GM12878 (cell line): ENCODE measurements at regions not wholly inside any gene's neighbourhood (a gene's known extent, or its start where the extent isn't known, plus 50 kb on each side); places are given as distances from the start of the nearest gene placed in this dataset.

Source experiments
- ATAC-seq: fragments of 200-7000 bp; cut with Tn5 transposase; 3 replicates; pipeline ENCODE4 v1.9.1; 2020; ENCODE audit warnings: mild to moderate bottlenecking, moderate library complexity
- BruUV-seq: library from RNA; stranded (reverse); fragments of 400-500 nt; replicated peaks from 2 replicates; lab custom pipeline; 2021; lab: Mats Ljungman, UMichigan
- CTCF ChIA-PET: fragments of 300-600 bp; sonication (Branson Sonifier 250); formaldehyde crosslinking; extraction: SDS; loops from one replicate; lab custom pipeline; 2021; ENCODE audit warnings: inconsistent platforms; lab: Yijun Ruan, JAX
- POLR2A ChIA-PET: fragments of 350-600 bp; formaldehyde crosslinking; extraction: SDS; loops from one replicate; lab custom pipeline; 2021; ENCODE audit warnings: inconsistent platforms; lab: Charles Lee
- RAD21 ChIA-PET: fragments of 300-600 bp; sonication (Branson Sonifier 250); formaldehyde crosslinking; loops from one replicate; lab custom pipeline; 2023; ENCODE audit warnings: antibody characterized with exemption; ENCODE audit not compliant: unreplicated experiment; lab: Charles Lee
- SMC1A ChIA-PET: fragments of 300-600 bp; sonication (Branson Sonifier 250); formaldehyde crosslinking; loops from one replicate; lab custom pipeline; 2023; ENCODE audit not compliant: unreplicated experiment, uncharacterized antibody; lab: Charles Lee
- DNase-seq: peaks from one replicate; pipeline ENCODE4 v3.0.0-alpha.2; 2011; ENCODE audit warnings: low read depth, low spot score
- FAIRE-seq: peaks from 3 replicates; lab custom pipeline; 2011; peaks lifted over from hg19 to GRCh38; lab: Jason Lieb, UNC
- H2AFZ ChIP-seq: 2 replicates; pipeline ENCODE4 v1.6.0; 2011; ENCODE audit warnings: low read depth, low read length, control low read depth; ENCODE audit not compliant: control insufficient read depth
- H3K27ac ChIP-seq: 2 replicates; pipeline ENCODE4 v1.5.1; 2011; ENCODE audit warnings: control low read depth; ENCODE audit not compliant: control insufficient read depth, insufficient read depth
- H3K27me3 ChIP-seq, 2 experiments: replicated peaks in 1 of 2; 2 replicates each; pipeline versions ENCODE4 v1.6.0 to v1.6.1; 2011; ENCODE audit warnings: low read length in 1 of 2; ENCODE audit not compliant: control insufficient read depth in 2 of 2, insufficient read depth in 2 of 2
- H3K36me3 ChIP-seq, 2 experiments: 2 replicates each; pipeline ENCODE4 v1.5.1; 2011; ENCODE audit warnings: low read length in 1 of 2; ENCODE audit not compliant: control insufficient read depth in 2 of 2, insufficient read depth in 2 of 2
- H3K4me1 ChIP-seq: 2 replicates; pipeline ENCODE4 v1.6.1; 2011; ENCODE audit warnings: mild to moderate bottlenecking, low read length, moderate library complexity, mixed read lengths; ENCODE audit not compliant: control insufficient read depth, insufficient read depth
- H3K4me2 ChIP-seq: 2 replicates; pipeline ENCODE4 v1.6.0; 2011; ENCODE audit warnings: control low read depth; ENCODE audit not compliant: control insufficient read depth, insufficient read depth
- H3K4me3 ChIP-seq: fragments of 200-600 bp; sonication (generic); 2 replicates; pipeline ENCODE4 v1.5.1; 2016
- H3K79me2 ChIP-seq: 2 replicates; pipeline ENCODE4 v1.6.0; 2011; ENCODE audit warnings: low read length; ENCODE audit not compliant: control insufficient read depth, insufficient read depth
- H3K9ac ChIP-seq: 2 replicates; pipeline ENCODE4 v1.8.0; 2011; ENCODE audit warnings: low read length, control low read depth, mixed read lengths; ENCODE audit not compliant: control insufficient read depth, insufficient read depth
- H3K9me3 ChIP-seq: replicated peaks from 3 replicates; pipeline ENCODE4 v1.5.1; 2011; ENCODE audit warnings: mild to moderate bottlenecking, low read length; ENCODE audit not compliant: control insufficient read depth, insufficient read depth
- H4K20me1 ChIP-seq: 2 replicates; pipeline ENCODE4 v1.6.0; 2011; ENCODE audit not compliant: control insufficient read depth, insufficient read depth
- ASH2L ChIP-seq: fragments of 300-600, 200-600 bp; sonication (generic); IDR thresholded peaks from 2 replicates; pipeline ENCODE4 v1.6.1; 2017; ENCODE audit warnings: low read depth, mild to moderate bottlenecking, borderline replicate concordance
- IRF4 ChIP-seq: IDR thresholded peaks from 2 replicates; pipeline ENCODE4 v1.6.1; 2011; ENCODE audit warnings: low read depth, low read length
- MXI1 ChIP-seq: fragments of 150-350 bp; IDR thresholded peaks from 2 replicates; pipeline ENCODE4 v1.6.1; 2011; ENCODE audit warnings: low read depth, mild to moderate bottlenecking, inconsistent platforms, low read length, improper control_type of control experiment
- TBL1XR1 ChIP-seq: IDR thresholded peaks from 2 replicates; pipeline ENCODE4 v1.6.1; 2012; ENCODE audit warnings: low read depth, low read length, improper control_type of control experiment
- in situ Hi-C: fragments of 300-500 bp; cut with MboI; formaldehyde crosslinking; loops from 9 replicates; pipeline ENCODE4 v1.14.3; 2018; ENCODE audit warnings: mixed read lengths
- intact Hi-C: fragments of 100-400 bp; cut with micrococcal nuclease; formaldehyde crosslinking; loops from one replicate; pipeline ENCODE4 v1.14.2; 2022; ENCODE audit not compliant: unreplicated experiment
- TF ChIP-seq, protein P1 (sequence below): fragments of 450-650 bp; formaldehyde crosslinking; IDR thresholded peaks from 2 replicates; pipeline ENCODE4 v1.4.0; 2022; ENCODE audit warnings: mild to moderate bottlenecking, moderate library complexity
- TF ChIP-seq, protein P2 (sequence below): IDR thresholded peaks from 2 replicates; pipeline ENCODE4 v1.6.1; 2011; ENCODE audit warnings: mild to moderate bottlenecking, low read depth, low read length, moderate library complexity; ENCODE audit not compliant: insufficient replicate concordance
- TF ChIP-seq, protein P3 (sequence below): IDR thresholded peaks from 2 replicates; pipeline ENCODE4 v1.6.1; 2012; ENCODE audit warnings: low read depth, low read length, improper control_type of control experiment
- TF ChIP-seq, protein P4 (sequence below): IDR thresholded peaks from 2 replicates; pipeline ENCODE4 v1.6.1; 2011; ENCODE audit warnings: borderline replicate concordance, low read depth, mild to moderate bottlenecking, moderate library complexity, low read length; ENCODE audit not compliant: insufficient read depth, poor library complexity, severe bottlenecking
- TF ChIP-seq, protein P5 (sequence below): fragments of 450-650 bp; IDR thresholded peaks from 2 replicates; pipeline ENCODE4 v1.6.1; 2017; ENCODE audit warnings: antibody characterized with exemption, mild to moderate bottlenecking, moderate library complexity

DNA sequence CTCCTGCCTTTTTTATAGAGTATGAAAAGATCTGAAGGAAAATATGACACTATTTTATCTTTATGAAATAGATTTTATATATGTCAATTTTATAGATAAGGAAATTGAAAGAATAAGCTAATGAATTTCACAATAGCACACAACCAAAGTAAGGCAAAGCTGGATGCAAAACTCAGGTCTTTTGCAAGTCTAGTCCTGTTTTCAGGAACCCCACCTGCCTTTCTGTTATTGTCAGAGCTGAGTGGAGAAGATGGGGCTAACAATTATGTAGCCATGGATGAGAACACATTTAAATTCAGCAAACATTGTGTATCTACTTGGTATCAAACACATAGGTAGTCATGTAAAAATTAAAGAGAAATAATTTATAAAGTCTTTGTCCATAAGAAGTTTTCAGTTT lies 161.5 kb upstream of the ZEB2 start:
- ATAC-seq = no peak
- Histone ChIP-seq H3K4me2 (no peak overlapping the region), H3K79me2 (no peaks in the 10 kb centered on the region), H3K27ac (no peak overlapping the region), H4K20me1 (no peaks in the 10 kb centered on the region), H2AFZ (no peak overlapping the region), H3K36me3 (no peaks in the 10 kb centered on the region), H3K9me3 (no peaks in the 10 kb centered on the region), H3K4me1 (no peaks in the 10 kb centered on the region), H3K27me3 (peaks cover 0 to 2% of the 10 kb centered on the region in 2 experiments; a peak in 1 of 4 replicates), H3K4me3 (no peak overlapping the region), H3K9ac (no peak overlapping the region)
- ChIA-PET POLR2A (no interaction called here), SMC1A (interaction anchor here (1.0 to 3.0 kb wide), 2 partner anchors 13 to 516 kb away, joined by 3 to 10 read pairs; no protein-coding TSS in a partner anchor), CTCF (no interaction called here), RAD21 (no interaction called here)
- in situ Hi-C loops = no loop called here
- no TSS peak for BruUV-seq
- intact Hi-C loops = no loop called here
- no peak for DNase-seq
- FAIRE-seq = no peak
- TF ChIP-seq TBL1XR1 (no peak), IRF4 (no peak), ASH2L (no peak), MXI1 (no peak)
- TF ChIP-seq, protein P1, sequence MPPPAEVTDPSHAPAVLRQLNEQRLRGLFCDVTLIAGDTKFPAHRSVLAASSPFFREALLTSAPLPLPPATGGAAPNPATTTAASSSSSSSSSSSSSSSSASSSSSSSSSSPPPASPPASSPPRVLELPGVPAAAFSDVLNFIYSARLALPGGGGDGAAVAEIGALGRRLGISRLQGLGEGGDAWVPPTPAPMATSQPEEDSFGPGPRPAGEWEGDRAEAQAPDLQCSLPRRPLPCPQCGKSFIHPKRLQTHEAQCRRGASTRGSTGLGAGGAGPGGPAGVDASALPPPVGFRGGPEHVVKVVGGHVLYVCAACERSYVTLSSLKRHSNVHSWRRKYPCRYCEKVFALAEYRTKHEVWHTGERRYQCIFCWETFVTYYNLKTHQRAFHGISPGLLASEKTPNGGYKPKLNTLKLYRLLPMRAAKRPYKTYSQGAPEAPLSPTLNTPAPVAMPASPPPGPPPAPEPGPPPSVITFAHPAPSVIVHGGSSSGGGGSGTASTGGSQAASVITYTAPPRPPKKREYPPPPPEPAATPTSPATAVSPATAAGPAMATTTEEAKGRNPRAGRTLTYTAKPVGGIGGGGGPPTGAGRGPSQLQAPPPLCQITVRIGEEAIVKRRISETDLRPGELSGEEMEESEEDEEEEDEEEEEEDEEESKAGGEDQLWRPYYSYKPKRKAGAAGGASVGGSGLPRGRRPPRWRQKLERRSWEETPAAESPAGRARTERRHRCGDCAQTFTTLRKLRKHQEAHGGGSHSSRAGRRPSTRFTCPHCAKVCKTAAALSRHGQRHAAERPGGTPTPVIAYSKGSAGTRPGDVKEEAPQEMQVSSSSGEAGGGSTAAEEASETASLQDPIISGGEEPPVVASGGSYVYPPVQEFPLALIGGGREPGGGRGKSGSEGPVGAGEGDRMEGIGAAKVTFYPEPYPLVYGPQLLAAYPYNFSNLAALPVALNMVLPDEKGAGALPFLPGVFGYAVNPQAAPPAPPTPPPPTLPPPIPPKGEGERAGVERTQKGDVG (CRISPR knock-in tag) = no peak
- TF ChIP-seq, protein P2, sequence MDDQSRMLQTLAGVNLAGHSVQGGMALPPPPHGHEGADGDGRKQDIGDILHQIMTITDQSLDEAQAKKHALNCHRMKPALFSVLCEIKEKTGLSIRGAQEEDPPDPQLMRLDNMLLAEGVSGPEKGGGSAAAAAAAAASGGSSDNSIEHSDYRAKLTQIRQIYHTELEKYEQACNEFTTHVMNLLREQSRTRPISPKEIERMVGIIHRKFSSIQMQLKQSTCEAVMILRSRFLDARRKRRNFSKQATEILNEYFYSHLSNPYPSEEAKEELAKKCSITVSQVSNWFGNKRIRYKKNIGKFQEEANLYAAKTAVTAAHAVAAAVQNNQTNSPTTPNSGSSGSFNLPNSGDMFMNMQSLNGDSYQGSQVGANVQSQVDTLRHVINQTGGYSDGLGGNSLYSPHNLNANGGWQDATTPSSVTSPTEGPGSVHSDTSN = no peak
- TF ChIP-seq, protein P3, sequence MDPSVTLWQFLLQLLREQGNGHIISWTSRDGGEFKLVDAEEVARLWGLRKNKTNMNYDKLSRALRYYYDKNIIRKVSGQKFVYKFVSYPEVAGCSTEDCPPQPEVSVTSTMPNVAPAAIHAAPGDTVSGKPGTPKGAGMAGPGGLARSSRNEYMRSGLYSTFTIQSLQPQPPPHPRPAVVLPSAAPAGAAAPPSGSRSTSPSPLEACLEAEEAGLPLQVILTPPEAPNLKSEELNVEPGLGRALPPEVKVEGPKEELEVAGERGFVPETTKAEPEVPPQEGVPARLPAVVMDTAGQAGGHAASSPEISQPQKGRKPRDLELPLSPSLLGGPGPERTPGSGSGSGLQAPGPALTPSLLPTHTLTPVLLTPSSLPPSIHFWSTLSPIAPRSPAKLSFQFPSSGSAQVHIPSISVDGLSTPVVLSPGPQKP = no peak
- TF ChIP-seq, protein P4, sequence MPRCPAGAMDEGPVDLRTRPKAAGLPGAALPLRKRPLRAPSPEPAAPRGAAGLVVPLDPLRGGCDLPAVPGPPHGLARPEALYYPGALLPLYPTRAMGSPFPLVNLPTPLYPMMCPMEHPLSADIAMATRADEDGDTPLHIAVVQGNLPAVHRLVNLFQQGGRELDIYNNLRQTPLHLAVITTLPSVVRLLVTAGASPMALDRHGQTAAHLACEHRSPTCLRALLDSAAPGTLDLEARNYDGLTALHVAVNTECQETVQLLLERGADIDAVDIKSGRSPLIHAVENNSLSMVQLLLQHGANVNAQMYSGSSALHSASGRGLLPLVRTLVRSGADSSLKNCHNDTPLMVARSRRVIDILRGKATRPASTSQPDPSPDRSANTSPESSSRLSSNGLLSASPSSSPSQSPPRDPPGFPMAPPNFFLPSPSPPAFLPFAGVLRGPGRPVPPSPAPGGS = no peak
- TF ChIP-seq, protein P5, sequence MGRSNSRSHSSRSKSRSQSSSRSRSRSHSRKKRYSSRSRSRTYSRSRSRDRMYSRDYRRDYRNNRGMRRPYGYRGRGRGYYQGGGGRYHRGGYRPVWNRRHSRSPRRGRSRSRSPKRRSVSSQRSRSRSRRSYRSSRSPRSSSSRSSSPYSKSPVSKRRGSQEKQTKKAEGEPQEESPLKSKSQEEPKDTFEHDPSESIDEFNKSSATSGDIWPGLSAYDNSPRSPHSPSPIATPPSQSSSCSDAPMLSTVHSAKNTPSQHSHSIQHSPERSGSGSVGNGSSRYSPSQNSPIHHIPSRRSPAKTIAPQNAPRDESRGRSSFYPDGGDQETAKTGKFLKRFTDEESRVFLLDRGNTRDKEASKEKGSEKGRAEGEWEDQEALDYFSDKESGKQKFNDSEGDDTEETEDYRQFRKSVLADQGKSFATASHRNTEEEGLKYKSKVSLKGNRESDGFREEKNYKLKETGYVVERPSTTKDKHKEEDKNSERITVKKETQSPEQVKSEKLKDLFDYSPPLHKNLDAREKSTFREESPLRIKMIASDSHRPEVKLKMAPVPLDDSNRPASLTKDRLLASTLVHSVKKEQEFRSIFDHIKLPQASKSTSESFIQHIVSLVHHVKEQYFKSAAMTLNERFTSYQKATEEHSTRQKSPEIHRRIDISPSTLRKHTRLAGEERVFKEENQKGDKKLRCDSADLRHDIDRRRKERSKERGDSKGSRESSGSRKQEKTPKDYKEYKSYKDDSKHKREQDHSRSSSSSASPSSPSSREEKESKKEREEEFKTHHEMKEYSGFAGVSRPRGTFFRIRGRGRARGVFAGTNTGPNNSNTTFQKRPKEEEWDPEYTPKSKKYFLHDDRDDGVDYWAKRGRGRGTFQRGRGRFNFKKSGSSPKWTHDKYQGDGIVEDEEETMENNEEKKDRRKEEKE = no peak
